GM18507 (cell line): ENCODE measurements at regions not wholly inside any gene's neighbourhood (a gene's known extent, or its start where the extent isn't known, plus 50 kb on each side); places are given as distances from the start of the nearest gene placed in this dataset.

Experiments used
- DNase-seq: peaks from one replicate; pipeline ENCODE4 v3.0.0; 2011; ENCODE audit warnings: low read depth; ENCODE audit not compliant: insufficient read length; ENCODE audit errors: extremely low spot score
- FAIRE-seq: peaks from 2 replicates; lab custom pipeline; 2011; peaks lifted over from hg19 to GRCh38; lab: Jason Lieb, UNC

DNA sequence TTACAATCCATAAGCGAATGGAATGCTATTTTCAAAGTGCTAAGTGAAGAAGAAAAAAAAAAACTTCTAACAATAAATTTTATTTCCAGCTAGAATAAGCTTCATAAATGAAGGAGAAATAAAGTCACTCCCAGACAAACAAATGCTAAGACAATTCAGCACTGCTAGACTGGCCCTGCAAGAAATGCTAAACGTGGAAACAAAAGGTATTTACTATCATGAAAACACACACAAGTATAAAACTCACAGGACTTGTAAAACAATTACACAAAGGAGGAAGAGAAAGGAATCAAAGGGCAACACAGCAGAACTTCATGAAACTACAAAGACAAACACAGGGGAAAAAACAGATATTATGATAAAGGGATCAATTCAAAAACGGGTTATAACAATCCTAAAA, 85.8 kb upstream of the NELL2 start:
- DNase-seq = no peak
- FAIRE-seq = no peak

DNA sequence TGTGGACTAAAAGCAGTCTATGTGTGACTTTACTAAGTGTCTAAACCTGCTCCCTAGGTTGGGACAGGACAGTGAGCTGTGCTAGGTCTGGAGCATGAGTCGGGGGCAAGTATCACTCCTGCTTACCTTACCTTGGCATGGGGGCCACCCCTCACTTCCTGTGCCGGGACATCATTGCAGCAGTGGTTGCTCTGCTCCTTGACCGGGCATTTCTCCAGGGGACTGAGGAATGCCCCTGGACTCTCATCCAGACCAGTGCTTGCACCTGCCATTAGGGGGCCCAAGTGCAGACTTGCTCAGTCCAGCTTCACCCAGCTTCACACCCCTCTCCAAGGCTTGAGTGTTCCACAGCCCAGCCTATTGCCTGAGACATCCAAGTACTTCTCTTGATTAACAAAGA, 84.7 kb upstream of the NELL2 start:
- DNase-seq (no peak), FAIRE-seq (no peak)

DNA sequence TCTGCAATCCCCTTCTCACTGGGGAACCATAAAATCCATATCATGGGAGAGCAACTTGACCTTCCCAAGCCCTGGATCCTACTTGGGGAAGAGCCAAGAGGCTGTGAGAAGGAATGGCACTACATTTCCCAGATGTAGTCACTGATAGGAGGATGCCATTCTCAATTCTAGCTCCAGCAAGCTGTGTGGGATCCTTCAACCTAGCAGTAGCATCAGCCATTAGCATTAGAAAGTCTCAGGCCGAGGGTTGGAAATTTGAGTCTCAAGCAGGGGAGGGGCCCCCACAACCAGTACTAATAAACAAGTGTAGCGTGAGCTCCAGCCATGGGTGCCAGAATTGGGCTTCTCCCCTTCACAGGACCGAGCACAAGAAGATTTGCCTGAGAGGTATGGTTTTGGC, 84.3 kb upstream of the NELL2 start:
- FAIRE-seq = no peak
- DNase-seq = no peak

DNA sequence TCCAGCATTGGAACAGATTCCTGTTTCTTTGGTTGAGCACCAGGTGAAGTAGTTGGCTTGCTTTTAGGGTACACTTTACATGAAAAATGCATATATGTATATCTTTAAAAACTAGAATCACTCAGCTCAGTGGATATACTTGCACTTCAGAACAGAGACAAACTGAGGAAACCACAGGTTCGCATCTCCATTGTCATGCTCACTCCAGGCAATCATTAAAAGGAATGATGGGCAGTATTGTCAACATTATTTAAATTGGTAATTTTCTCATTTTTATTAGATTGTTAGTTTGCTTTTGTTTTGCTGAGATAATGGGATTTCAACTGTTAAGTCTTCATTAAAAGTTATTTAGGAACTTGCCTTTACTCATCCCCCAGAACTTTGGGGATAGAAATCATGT, 71.0 kb upstream of the NELL2 start:
- DNase-seq (no peak), FAIRE-seq (no peak)

DNA sequence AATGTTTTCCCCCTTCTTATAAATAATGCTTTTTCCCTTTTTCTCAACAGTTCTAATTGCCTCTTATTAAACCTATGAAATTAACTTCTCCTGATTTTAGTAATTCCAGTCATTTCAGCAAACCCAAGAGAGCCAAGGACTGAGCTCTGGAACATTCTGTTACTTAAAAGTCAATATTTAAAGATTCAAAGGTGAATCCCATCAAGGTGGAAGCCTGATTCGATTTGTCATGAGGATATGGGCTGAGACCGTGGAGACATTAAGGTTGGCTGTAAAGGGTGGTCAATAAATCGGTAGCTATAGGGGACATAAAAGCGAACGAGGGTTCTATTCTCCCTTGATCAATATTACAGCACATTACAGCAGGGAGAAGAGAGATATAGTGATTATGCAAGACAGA, 66.6 kb upstream of the NELL2 start:
- FAIRE-seq (no peak), DNase-seq (no peak)

DNA sequence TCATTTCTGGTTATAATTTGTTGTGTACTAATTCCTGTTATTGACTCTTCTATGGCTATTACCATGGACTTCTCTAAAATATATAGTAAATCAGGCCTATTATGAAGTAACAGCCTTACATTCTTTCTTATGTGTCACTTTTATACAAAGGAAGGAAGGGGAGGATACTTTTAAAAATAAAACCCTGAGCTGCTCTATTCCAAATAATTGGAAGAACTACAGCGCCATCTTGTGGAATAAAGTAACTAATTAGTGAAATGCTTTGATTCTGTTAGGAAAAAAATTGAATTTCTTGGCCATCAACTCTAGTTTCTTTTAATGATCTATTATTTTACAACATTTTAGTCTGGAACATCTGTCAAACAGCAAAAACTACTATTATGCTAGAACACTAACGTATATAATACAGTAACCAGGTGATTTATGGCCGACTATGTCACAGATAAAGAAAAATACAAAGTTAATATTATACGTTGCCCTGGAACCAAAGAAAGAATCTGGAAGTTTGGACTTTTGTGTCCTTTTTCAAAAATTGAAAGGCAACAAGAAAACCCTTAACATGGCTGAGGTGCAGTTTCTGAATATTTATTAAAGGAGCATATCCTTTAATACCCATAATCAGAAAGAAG, 55.0 kb upstream of the NELL2 start:
- DNase-seq (peak; percentile 4), FAIRE-seq (peak; percentile 72)

DNA sequence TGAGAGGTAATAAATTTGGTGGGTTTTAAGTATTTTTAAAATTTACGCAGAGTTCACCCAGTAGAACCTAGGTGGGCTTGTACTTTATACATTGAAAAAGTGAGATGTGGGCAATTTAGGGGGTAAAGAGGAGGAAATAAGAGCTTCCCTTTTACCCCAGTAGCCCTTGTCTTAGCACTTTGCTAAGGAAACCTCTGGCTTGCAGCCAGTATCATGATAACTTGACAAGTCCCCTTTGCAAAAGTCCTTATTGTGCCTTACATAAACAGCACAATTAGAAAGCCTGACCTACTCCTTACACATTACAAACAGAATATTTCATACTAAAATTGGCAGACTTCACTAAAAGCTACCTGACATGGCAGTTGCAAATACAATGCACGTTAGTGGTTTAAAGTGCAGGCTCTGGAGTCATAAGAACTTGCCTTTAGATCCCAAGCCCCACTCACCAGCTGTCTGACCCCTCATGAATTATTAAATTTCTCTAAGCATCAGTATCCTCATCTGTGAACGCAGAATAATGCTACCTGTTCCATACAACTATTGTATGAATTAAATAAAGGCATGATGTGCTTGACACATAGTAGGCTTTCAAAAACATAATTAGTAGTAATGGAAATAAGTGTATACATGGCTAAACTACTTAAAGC, 53.2 kb upstream of the NELL2 start:
- DNase-seq = no peak
- FAIRE-seq = no peak
